Eye (tissue), 1 donor: ENCODE measurements at regions not wholly inside any gene's neighbourhood (a gene's known extent, or its start where the extent isn't known, plus 50 kb on each side); places are given as distances from the start of the nearest gene placed in this dataset.
"Not testable (repeated sequence)": the region's sequence is repeated elsewhere in the genome, so short reads cannot be mapped to it uniquely, and the experiment has no call there.

Source experiments
- DNase-seq: peaks from one replicate; pipeline ENCODE4 v3.0.0-alpha.2; 2015

- DNase-seq, result no peak
Measured at GRCh38 chr13:81078048-81078447, 737.1 kb upstream of the SPRY2 start.

- not testable (repeated sequence) for DNase-seq
Measured at GRCh38 chr13:81069822-81070221, 728.9 kb upstream of the SPRY2 start.

GRCh38 chr13:81058916-81059290 is 718.0 kb upstream of the SPRY2 start:
- no peak for DNase-seq

- DNase-seq, result no peak
Measured at GRCh38 chr13:81058211-81058915, 717.4 kb upstream of the SPRY2 start.

- DNase-seq, result peak; percentile 8
Measured at GRCh38 chr13:81051873-81052272, 710.9 kb upstream of the SPRY2 start.

GRCh38 chr13:81048026-81048461 is 707.1 kb upstream of the SPRY2 start:
- no peak for DNase-seq

GRCh38 chr13:81041761-81042160 is 700.8 kb upstream of the SPRY2 start:
- DNase-seq, result no peak

GRCh38 chr13:81031996-81032395 is 691.1 kb upstream of the SPRY2 start:
- no peak for DNase-seq

GRCh38 chr13:81025091-81025490 is 684.2 kb upstream of the SPRY2 start:
- DNase-seq, result no peak

GRCh38 chr13:81021284-81021840 is 680.4 kb upstream of the SPRY2 start:
- no peak for DNase-seq

- DNase-seq, result no peak
Measured at GRCh38 chr13:81020010-81020409, 679.1 kb upstream of the SPRY2 start.

GRCh38 chr13:81018936-81019335 is 678.0 kb upstream of the SPRY2 start:
- no peak for DNase-seq

GRCh38 chr13:81017513-81018152 is 676.7 kb upstream of the SPRY2 start:
- peak; percentile 84 for DNase-seq

- no peak for DNase-seq
Measured at GRCh38 chr13:81012031-81012430, 671.1 kb upstream of the SPRY2 start.

- no peak for DNase-seq
Measured at GRCh38 chr13:81001828-81002385, 661.0 kb upstream of the SPRY2 start.

- not testable (repeated sequence) for DNase-seq
Measured at GRCh38 chr13:80998603-80999002, 657.7 kb upstream of the SPRY2 start.

GRCh38 chr13:80989747-80990146 is 648.8 kb upstream of the SPRY2 start:
- DNase-seq, result no peak

- DNase-seq, result no peak
Measured at GRCh38 chr13:80989241-80989640, 648.3 kb upstream of the SPRY2 start.

- no peak for DNase-seq
Measured at GRCh38 chr13:80988391-80989151, 647.6 kb upstream of the SPRY2 start.

GRCh38 chr13:80979035-80979641 is 638.2 kb upstream of the SPRY2 start:
- peak; percentile 81 for DNase-seq

- no peak for DNase-seq
Measured at GRCh38 chr13:80977168-80977567, 636.2 kb upstream of the SPRY2 start.

GRCh38 chr13:80975903-80976302 is 635.0 kb upstream of the SPRY2 start:
- no peak for DNase-seq

- no peak for DNase-seq
Measured at GRCh38 chr13:80973721-80974120, 632.8 kb upstream of the SPRY2 start.
